ENCODE measurements at regions not wholly inside any gene's neighbourhood (a gene's known extent, or its start where the extent isn't known, plus 50 kb on each side); places are given as distances from the start of the nearest gene placed in this dataset.

DNA sequence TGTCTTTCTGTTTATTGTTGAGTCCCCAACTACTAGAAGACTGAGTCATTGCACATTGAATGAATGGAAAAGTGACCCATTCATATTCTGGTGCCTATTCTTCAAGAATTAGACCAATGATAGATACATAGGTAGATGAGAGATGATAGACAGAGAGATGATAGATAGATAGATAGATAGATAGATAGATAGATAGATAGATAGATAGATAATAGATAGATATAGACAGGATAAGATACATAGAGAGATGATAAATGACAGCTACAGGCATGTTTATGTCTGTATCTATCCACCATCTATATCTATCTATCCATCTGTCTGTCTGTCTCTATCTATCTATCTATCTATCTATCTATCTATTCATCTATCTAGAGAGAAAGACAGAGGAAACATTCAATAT is 170.3 kb upstream of the ARRDC4 start:
- DNase-seq (ENCODE audit: low read depth in 2 of 2), result no peak

- DNase-seq (ENCODE audit: low read depth in 2 of 2), result no peak
Measured at GRCh38 chr15:97791824-97792792, 168.4 kb upstream of the ARRDC4 start.

DNA sequence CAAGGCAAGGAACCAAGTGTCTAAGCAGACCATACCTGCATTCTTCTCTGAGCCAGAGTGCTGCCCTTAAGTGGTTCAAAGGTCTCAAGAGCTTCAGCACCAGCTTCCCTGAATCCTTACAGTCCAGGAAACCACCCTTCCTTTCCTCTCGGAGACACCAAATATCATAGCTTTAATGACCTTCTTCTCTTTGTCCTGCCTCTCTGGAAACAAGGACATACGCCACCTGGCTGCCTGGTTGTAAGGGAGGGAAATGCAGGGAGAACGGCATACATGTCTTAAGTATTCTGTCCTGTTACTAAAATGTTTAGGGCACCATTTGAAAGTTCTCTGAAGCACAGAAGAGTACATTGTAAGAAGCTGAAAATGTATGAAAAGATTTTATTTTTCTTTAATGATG is 155.6 kb upstream of the ARRDC4 start:
- DNase-seq (ENCODE audit: low read depth in 2 of 2), result no peak

DNA sequence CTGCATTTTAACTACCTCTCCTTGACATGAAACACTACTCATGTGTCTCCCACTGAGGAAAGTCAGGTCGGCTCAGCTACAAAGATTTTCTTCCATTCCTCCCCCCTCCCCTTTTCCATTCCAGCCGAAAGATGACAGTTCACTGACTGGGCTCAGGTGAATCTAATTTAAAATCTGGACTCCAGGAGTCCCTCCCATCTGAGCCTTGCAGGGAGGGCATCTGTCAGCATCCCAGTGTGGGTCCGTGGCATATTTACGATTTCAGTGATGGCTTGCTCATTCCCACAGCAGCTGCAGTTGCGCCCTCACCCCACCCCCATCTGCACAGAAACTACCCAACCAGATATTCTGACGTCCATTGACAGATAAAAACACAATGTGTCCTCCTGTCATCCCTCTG is 153.7 kb upstream of the ARRDC4 start:
- no peak for DNase-seq (ENCODE audit: low read depth in 2 of 2)

GRCh38 chr15:97815835-97816234 is 144.7 kb upstream of the ARRDC4 start:
- no peak for DNase-seq (ENCODE audit: low read depth in 2 of 2)

- no peak for DNase-seq (ENCODE audit: low read depth in 2 of 2)
Measured at GRCh38 chr15:97817276-97817890, 143.1 kb upstream of the ARRDC4 start.

GRCh38 chr15:97836003-97836402 is 124.5 kb upstream of the ARRDC4 start:
- DNase-seq (ENCODE audit: low read depth in 2 of 2), result no peak

DNA sequence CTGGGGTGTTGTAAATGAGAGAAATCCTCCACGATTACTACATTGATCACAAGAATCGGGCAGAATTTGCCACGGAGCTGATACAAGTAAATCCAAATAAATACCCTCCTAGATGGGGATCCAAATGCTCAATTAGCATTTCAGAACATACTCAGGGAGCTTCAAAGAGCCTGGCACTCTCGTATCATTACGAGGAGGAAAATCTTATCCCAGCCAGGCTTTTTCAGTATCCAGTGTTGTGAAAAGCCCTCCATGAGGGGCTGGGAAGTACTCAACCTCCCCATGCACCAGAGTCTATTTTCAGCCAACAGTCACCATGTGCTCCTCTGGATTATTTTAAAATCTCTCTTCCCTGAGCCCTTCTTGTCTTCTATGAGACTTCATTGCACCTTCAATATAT is 122.6 kb upstream of the ARRDC4 start:
- DNase-seq (ENCODE audit: low read depth in 2 of 2), result no peak

- no peak for DNase-seq (ENCODE audit: low read depth in 2 of 2)
Measured at GRCh38 chr15:97838606-97839210, 121.8 kb upstream of the ARRDC4 start.

DNA sequence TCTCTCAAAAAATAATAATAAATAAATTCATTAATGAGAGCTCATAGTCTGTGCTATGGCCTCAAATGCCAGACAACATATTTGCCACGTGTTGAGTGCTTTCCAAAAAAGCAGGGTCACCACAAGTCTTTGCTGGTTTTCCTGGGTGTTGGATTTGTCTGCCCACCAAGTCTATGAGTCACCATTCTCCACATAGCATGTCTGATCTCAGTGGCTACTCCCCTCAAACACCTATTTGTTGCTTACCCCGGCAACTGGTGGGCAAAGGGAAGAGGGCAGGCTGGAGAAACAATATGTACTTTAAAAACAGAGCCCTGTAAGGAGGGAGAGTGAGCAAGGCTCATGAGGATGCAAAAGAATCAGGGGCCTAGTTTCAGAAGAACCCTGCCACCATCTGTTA is 120.0 kb upstream of the ARRDC4 start:
- no peak for DNase-seq (ENCODE audit: low read depth in 2 of 2)

- DNase-seq (ENCODE audit: low read depth in 2 of 2), result no peak
Measured at GRCh38 chr15:97841558-97841957, 118.9 kb upstream of the ARRDC4 start.

DNA sequence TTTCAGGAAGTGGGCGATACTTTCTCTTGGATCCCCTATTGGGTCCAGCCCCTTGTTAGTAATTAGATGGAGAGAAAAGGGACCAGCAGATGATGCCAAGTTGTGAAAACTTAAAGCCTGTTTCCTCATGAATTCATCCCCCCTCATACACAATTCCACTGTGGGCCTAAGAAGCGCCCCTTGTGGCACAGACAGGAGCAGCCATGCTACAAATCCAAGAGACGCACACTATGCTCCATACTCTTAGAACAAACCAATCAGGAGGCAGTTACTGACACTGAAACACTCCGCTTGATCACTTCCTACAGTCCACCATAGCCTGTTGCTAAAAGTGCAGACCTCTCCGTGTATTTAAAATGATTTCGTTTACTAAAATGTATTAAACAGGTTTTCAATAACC is 111.3 kb upstream of the ARRDC4 start:
- no peak for DNase-seq (ENCODE audit: low read depth in 2 of 2)

DNA sequence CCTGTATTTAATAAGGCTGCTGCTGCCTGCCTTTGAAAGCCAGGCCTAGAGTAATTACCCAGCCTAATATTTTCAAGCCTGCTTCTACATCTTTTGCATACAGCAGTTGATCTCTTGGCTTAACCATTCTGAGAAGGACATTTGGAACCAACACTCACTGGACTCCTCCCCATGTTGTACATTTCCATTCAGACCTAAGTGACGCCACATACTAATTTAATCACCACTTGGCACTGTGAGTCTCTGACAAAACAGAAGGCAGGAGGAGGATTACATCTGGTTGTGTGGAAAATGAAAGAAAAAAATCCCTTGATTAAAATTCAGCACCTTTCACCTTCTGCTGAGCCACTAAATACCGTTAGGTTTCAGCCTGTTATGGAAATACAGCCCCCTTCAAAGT is 102.2 kb upstream of the ARRDC4 start:
- DNase-seq (ENCODE audit: low read depth in 2 of 2), result no peak

- no peak for DNase-seq (ENCODE audit: low read depth in 2 of 2)
Measured at GRCh38 chr15:97861529-97862260, 98.8 kb upstream of the ARRDC4 start.

DNA sequence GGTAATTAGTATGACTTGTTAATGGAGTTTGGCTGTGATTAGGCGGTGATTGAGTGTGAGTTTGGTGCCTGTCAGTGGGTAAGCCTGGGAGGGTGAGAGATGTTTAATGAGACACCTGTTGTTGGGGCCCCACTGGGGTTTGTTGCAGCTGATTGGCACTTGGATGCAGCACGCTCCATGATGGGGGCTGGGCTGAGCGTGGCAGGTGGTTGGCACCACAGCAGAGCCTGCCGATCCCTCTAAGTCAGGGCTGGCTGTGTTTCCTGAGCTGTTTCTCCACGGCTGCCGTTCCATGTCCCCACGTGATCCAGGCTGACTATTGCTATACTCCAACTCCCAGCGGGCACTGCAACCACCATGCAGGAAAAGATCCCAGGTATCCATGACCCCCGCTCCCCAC is 93.5 kb upstream of the ARRDC4 start:
- no peak for DNase-seq (ENCODE audit: low read depth in 2 of 2)

DNA sequence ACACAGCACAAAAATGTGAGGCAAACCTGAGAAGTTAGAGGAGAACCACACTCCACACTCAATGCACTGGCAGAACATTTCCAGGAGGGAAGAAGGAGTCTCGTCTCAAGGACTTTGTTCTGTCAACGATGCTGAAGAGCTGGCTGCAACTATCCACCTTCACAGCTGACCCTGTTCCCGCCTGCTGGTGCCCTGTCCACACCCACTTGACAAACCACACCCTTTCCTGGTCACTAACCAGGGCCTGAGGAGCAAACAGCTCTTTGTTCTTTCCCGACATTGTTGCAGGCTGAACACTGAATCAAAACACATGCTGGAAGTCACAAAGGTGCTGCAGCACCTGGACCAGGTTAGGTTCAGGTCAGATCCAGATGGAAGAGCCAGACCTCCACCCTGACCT is 92.6 kb upstream of the ARRDC4 start:
- DNase-seq (ENCODE audit: low read depth in 2 of 2), result no peak

DNA sequence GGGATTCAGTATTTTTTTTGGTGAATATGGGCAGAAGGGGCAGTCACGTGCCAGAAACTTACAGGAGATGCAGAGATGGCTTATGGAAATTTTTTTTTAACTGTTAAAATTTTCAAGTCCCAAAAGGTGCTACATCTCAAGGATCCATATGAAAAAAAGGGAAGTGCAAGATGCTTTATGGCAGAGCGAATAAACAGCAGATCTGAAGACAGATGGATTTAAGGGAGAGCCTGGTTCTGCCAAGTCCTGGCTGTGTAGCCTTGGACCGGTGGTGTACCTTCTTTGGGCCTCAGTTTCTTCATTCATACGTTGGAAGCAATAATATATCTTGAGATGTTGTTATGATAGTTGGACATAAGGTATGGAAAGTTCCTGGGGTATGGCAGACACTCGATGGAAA is 91.5 kb upstream of the ARRDC4 start:
- no peak for DNase-seq (ENCODE audit: low read depth in 2 of 2)

DNA sequence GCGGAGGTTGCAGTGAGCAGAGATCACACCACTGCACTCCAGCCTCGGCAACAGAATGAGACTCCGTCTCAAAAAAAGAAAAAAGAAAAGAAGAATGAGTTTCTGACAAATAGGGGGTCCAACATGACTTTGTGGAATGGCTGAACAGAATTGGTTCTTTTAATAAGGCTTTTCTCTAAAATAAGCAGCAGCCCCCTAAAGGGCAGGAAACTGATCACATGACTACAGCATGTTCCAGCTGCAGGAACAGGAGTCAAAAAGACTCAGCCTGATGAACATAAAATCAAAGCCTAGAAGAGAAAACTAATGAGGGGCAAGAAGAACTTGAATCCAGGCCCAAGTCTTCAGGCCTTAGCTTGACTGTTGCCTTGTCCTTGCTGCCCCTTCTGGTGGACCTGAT is 89.7 kb upstream of the ARRDC4 start:
- no peak for DNase-seq (ENCODE audit: low read depth in 2 of 2)

GRCh38 chr15:97874139-97874538 is 86.4 kb upstream of the ARRDC4 start:
- no peak for DNase-seq (ENCODE audit: low read depth in 2 of 2)

DNA sequence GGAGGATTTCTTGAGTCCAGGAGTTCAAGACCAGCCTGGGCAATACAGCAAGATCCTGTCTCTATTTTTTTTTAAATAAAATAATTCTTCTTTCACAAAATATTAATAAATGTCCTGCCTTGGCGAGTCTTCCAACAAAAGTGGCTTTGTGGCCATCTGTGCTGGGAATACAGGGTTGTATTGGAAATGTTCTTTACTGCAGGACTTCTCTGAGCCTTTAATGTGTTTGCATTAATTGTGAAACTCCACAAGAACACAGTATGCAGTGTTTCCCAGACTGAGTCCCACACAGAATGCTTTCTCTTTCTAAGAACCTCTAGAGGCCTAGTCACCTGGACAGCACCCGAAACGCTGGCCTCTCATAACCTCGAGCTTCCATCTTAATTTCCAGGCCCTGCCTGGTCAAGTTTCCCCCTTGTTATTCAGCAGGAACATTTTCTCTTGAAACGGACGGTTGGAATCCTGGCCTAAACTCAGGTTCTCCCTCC is 85.4 kb upstream of the ARRDC4 start:
- no peak for DNase-seq (ENCODE audit: low read depth in 2 of 2)

- DNase-seq (ENCODE audit: low read depth in 2 of 2), result no peak
Measured at GRCh38 chr15:97875513-97876280, 84.8 kb upstream of the ARRDC4 start.

Measured in activated CD8-positive, alpha-beta memory T cell treated with anti-CD3 and anti-CD28 coated beads for 4 hours (primary cell).